ENCODE measurements at regions not wholly inside any gene's neighbourhood (a gene's known extent, or its start where the extent isn't known, plus 50 kb on each side); places are given as distances from the start of the nearest gene placed in this dataset.

DNA sequence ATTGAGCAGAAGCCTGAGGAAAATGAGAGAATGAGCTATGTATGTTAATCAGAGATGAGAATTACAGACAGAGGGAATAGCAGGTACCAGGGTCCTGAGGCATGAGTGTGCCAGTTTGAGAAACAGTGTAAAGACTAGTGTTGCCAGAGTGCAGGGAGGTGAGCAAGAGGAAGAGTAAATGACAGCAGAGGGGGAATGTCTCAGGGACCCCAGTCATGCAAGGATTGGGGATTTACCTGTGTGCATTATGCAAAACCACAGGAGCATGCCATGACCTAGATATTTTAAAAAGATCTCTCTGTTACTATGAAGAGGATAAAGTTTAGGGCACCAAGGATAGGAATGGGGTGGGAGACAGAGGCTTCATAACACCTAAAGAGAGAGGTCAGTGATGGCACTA, 72.1 kb downstream of the TTC32 start:
- TF ChIP-seq, protein P1, sequence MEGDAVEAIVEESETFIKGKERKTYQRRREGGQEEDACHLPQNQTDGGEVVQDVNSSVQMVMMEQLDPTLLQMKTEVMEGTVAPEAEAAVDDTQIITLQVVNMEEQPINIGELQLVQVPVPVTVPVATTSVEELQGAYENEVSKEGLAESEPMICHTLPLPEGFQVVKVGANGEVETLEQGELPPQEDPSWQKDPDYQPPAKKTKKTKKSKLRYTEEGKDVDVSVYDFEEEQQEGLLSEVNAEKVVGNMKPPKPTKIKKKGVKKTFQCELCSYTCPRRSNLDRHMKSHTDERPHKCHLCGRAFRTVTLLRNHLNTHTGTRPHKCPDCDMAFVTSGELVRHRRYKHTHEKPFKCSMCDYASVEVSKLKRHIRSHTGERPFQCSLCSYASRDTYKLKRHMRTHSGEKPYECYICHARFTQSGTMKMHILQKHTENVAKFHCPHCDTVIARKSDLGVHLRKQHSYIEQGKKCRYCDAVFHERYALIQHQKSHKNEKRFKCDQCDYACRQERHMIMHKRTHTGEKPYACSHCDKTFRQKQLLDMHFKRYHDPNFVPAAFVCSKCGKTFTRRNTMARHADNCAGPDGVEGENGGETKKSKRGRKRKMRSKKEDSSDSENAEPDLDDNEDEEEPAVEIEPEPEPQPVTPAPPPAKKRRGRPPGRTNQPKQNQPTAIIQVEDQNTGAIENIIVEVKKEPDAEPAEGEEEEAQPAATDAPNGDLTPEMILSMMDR (conservative IDR thresholded peaks at IDR 0.05; ENCODE audit: low read depth, low read length), result no peak
- no peak for TF ChIP-seq EZH2 (IDR thresholded peaks at IDR 0.05; ENCODE audit: low read length, unreplicated experiment)

All from PC-3 (cell line).